ENCODE measurements at regions not wholly inside any gene's neighbourhood (a gene's known extent, or its start where the extent isn't known, plus 50 kb on each side); places are given as distances from the start of the nearest gene placed in this dataset.

DNA sequence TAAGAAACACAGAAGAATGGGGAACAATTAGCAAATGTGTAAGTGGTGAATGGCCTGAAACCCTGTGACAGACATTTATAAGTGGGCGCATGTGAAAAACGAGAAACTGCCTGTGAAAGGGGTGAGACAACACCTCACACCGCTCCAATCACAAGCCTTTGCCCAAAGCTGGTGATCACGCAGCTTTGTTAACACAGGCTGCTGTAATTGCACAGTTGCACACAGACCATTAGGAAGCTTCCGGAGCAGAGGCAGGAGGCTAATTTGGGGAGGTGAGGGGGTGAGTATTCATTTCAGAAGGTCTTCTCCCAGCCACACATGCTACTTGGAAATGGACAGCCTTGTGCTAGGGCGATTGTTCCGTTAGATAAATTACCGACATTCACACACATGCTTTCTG, 294.0 kb downstream of the MED10 start:
- Histone ChIP-seq H3K27ac (ENCODE audit: control insufficient read depth, insufficient read depth, low read length) (no peak overlapping the region), H3K9ac (ENCODE audit: control insufficient read depth, extremely low read depth, insufficient read depth, low read length) (no peak overlapping the region), H3K9me3 (ENCODE audit: control insufficient read depth, low read depth, low read length) (peaks cover 2% of the 10 kb centered on the region), H3K4me1 (ENCODE audit: control insufficient read depth, extremely low read depth, insufficient read depth, low read length) (no peaks in the 10 kb centered on the region), H3K79me2 (ENCODE audit: control insufficient read depth, insufficient read depth, low read length) (no peaks in the 10 kb centered on the region), H3K36me3 (ENCODE audit: control insufficient read depth in 2 of 2, extremely low read depth in 1 of 2, insufficient read depth in 2 of 2, low read length in 2 of 2) (no peaks in the 10 kb centered on the region), H3K4me2 (ENCODE audit: control insufficient read depth, extremely low read depth, insufficient read depth, low read depth, low read length) (no peak overlapping the region), H2AFZ (ENCODE audit: control insufficient read depth, low read length) (no peak overlapping the region), H3K4me3 (ENCODE audit: control insufficient read depth in 2 of 3, extremely low read depth in 1 of 3, insufficient read depth in 2 of 3, low read depth in 1 of 3, low read length in 3 of 3) (no peak overlapping the region), H3K9me1 (ENCODE audit: control insufficient read depth, extremely low read depth, insufficient read depth, low read length) (no peaks in the 10 kb centered on the region), H3K27me3 (ENCODE audit: control insufficient read depth, extremely low read depth, insufficient read depth, low read length) (no peaks in the 10 kb centered on the region), H4K20me1 (ENCODE audit: control insufficient read depth, extremely low read depth, insufficient read depth, low read length) (no peaks in the 10 kb centered on the region)
- FAIRE-seq (no peak), DNase-seq (ENCODE audit: low read depth, low spot score) (no peak)
- dilution Hi-C loops (cut with MboI; ENCODE audit: extremely low pct_ligation_motif_present, low sequenced_read_pairs): no loop called here
- TF ChIP-seq, protein P1, sequence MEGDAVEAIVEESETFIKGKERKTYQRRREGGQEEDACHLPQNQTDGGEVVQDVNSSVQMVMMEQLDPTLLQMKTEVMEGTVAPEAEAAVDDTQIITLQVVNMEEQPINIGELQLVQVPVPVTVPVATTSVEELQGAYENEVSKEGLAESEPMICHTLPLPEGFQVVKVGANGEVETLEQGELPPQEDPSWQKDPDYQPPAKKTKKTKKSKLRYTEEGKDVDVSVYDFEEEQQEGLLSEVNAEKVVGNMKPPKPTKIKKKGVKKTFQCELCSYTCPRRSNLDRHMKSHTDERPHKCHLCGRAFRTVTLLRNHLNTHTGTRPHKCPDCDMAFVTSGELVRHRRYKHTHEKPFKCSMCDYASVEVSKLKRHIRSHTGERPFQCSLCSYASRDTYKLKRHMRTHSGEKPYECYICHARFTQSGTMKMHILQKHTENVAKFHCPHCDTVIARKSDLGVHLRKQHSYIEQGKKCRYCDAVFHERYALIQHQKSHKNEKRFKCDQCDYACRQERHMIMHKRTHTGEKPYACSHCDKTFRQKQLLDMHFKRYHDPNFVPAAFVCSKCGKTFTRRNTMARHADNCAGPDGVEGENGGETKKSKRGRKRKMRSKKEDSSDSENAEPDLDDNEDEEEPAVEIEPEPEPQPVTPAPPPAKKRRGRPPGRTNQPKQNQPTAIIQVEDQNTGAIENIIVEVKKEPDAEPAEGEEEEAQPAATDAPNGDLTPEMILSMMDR (optimal IDR thresholded peaks at IDR 0.05 in 1 of 3, IDR thresholded peaks at IDR 0.05 in 1 of 3, conservative IDR thresholded peaks at IDR 0.05 in 1 of 3; ENCODE audit: extremely low read depth in 1 of 3, insufficient read depth in 2 of 3, low read length in 3 of 3): no peak
- no peak for TF ChIP-seq EZH2 (IDR thresholded peaks at IDR 0.05; ENCODE audit: low read length)

DNA sequence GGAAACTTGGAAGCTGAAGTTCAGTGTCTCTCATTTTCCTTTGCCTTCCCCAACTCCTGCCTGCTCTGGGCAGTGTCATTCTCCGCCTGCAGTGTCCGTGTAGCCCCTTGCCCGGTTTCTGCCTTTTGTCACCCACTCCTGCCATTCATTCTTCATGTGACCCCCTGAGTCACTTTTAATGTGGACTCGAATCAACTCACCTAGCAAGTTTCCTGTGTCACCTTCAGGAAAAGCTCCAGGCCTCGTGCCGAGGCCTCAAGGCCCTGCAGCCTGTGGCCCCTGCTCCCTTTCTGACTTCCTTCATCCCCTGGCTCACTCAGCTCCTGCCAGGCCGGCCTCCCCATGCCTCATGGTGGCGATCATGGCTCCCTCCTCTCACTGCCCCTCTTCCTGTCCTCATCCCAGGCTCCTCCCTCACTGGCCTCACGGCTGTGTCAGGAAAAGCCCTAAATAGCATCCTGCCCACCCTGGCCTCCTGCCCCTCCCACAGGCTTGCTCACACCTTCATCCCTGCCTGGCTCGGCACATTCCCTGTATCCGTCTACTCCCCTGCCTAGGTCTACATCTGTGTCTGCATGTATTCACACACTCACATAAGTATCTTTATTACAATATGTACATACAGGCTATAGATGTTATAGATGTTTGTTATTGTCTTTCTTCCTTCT, 294.9 kb downstream of the MED10 start:
- H3K27ac ChIP-seq (ENCODE audit: control insufficient read depth, insufficient read depth, low read length): no peak overlapping the region
- no peaks in the 10 kb centered on the region for H3K36me3 ChIP-seq (ENCODE audit: control insufficient read depth in 2 of 2, extremely low read depth in 1 of 2, insufficient read depth in 2 of 2, low read length in 2 of 2)
- H4K20me1 ChIP-seq (ENCODE audit: control insufficient read depth, extremely low read depth, insufficient read depth, low read length): no peaks in the 10 kb centered on the region
- no peak overlapping the region for H3K9ac ChIP-seq (ENCODE audit: control insufficient read depth, extremely low read depth, insufficient read depth, low read length)
- no peaks in the 10 kb centered on the region for H3K9me1 ChIP-seq (ENCODE audit: control insufficient read depth, extremely low read depth, insufficient read depth, low read length)
- no peak overlapping the region for H3K4me3 ChIP-seq (ENCODE audit: control insufficient read depth in 2 of 3, extremely low read depth in 1 of 3, insufficient read depth in 2 of 3, low read depth in 1 of 3, low read length in 3 of 3)
- H3K4me2 ChIP-seq (ENCODE audit: control insufficient read depth, extremely low read depth, insufficient read depth, low read depth, low read length): no peak overlapping the region
- no peak for DNase-seq (ENCODE audit: low read depth, low spot score)
- H2AFZ ChIP-seq (ENCODE audit: control insufficient read depth, low read length): no peak overlapping the region
- no peaks in the 10 kb centered on the region for H3K4me1 ChIP-seq (ENCODE audit: control insufficient read depth, extremely low read depth, insufficient read depth, low read length)
- H3K27me3 ChIP-seq (ENCODE audit: control insufficient read depth, extremely low read depth, insufficient read depth, low read length): no peaks in the 10 kb centered on the region
- peaks cover 2% of the 10 kb centered on the region for H3K9me3 ChIP-seq (ENCODE audit: control insufficient read depth, low read depth, low read length)
- no peak for FAIRE-seq
- dilution Hi-C loops (cut with MboI; ENCODE audit: extremely low pct_ligation_motif_present, low sequenced_read_pairs): no loop called here
- TF ChIP-seq, protein P1 (optimal IDR thresholded peaks at IDR 0.05 in 1 of 3, IDR thresholded peaks at IDR 0.05 in 1 of 3, conservative IDR thresholded peaks at IDR 0.05 in 1 of 3; ENCODE audit: extremely low read depth in 1 of 3, insufficient read depth in 2 of 3, low read length in 3 of 3): no peak
- TF ChIP-seq EZH2 (IDR thresholded peaks at IDR 0.05; ENCODE audit: low read length): no peak
- H3K79me2 ChIP-seq (ENCODE audit: control insufficient read depth, insufficient read depth, low read length): no peaks in the 10 kb centered on the region

Data from keratinocyte (primary cell).